ENCODE measurements at regions not wholly inside any gene's neighbourhood (a gene's known extent, or its start where the extent isn't known, plus 50 kb on each side); places are given as distances from the start of the nearest gene placed in this dataset.

DNA sequence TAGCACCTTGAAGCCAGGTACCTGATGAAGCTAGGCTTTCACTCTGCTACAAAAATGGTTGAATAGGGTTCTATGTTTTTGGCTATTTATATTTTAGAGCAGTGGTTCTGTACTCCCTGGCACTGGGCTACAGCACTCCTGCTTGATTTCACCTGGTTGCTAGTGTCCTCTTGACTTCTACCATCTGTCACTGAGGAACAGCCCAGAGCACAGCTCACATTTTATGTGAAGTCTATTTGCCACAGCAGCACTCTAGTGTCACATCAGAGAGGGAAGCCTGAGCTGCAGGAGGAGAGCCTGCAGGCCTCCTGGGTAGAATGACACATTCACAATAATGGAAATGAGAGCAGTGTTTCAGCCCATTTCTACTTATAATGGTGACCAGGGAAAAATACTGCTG, 184.2 kb downstream of the ZNF486 start:
- no peak for TF ChIP-seq CTCF (IDR thresholded peaks at IDR 0.05 in 8 of 11, conservative IDR thresholded peaks at IDR 0.05 in 3 of 11)
- TF ChIP-seq POLR2A (IDR thresholded peaks at IDR 0.05): no peak
